ENCODE measurements at regions not wholly inside any gene's neighbourhood (a gene's known extent, or its start where the extent isn't known, plus 50 kb on each side); places are given as distances from the start of the nearest gene placed in this dataset.

DNA sequence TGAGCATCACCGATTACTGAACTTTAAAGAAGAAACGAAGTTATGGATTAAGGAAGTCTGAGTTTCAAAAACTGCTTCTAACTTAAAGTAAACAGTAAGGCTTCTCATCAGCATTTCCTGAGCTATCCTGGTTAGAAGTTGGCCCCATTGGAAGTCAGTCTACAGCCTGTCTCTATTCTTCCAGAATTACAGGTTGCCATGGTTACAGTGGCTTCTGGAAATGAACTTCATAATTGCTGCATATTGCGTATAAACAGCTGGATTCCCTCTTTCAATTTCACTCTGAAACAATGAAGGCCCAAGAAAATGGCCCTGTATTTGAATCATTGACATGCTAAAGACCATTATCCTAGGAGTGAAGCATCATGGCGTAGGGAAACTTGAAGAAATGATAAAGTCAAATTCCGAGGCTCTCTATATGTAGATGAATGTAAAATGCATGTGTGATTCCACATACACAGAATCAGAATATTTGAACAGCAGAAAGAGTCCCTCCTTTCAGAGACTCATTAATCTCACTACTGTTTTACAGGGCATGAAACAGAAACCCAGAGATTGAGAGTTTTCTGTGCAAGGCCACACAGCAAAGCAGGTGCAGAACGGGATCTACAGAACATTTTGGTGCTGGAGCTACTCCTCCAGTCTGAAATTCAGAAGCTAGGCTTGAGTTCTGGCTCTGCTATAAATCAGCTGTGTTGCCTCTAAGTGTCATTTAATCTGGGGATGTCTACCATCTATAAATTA, 856.4 kb upstream of the CELF4 start:
- TF ChIP-seq, protein P1, sequence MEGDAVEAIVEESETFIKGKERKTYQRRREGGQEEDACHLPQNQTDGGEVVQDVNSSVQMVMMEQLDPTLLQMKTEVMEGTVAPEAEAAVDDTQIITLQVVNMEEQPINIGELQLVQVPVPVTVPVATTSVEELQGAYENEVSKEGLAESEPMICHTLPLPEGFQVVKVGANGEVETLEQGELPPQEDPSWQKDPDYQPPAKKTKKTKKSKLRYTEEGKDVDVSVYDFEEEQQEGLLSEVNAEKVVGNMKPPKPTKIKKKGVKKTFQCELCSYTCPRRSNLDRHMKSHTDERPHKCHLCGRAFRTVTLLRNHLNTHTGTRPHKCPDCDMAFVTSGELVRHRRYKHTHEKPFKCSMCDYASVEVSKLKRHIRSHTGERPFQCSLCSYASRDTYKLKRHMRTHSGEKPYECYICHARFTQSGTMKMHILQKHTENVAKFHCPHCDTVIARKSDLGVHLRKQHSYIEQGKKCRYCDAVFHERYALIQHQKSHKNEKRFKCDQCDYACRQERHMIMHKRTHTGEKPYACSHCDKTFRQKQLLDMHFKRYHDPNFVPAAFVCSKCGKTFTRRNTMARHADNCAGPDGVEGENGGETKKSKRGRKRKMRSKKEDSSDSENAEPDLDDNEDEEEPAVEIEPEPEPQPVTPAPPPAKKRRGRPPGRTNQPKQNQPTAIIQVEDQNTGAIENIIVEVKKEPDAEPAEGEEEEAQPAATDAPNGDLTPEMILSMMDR (IDR thresholded peaks at IDR 0.05; ENCODE audit: insufficient read depth, low read length, severe bottlenecking) = no peak
- DNase-seq (ENCODE audit: low read depth) = no peak
- no peak overlapping the region for H3K4me3 ChIP-seq (ENCODE audit: low read depth, low read length)
- FAIRE-seq = no peak
- peaks cover 1% of the 10 kb centered on the region for H3K27me3 ChIP-seq (ENCODE audit: control insufficient read depth, insufficient read depth, low read length)
- no peaks in the 10 kb centered on the region for H3K36me3 ChIP-seq (ENCODE audit: control insufficient read depth, insufficient read depth, low read length)

DNA sequence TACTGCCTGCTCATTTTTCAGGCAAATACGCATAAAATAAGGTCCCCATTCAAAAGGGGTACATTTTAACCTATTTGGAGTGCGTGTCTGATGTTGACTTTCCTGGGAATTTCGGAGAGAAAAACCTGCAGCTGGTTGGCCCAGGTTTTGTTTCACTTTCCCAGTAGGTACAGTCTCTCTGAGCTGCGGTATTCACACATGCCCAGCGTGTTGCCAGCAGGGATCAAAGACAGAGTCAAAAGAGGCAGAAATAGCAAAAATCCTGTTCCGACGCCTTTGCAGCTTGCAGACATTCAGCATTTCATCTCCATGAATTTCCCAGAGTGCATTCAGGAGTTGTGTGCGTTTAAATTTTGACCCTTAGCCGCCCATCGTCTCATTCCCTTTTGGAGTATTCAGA, 855.4 kb upstream of the CELF4 start:
- no peak for FAIRE-seq
- DNase-seq (ENCODE audit: low read depth) = no peak
- no peaks in the 10 kb centered on the region for H3K36me3 ChIP-seq (ENCODE audit: control insufficient read depth, insufficient read depth, low read length)
- TF ChIP-seq, protein P1 (IDR thresholded peaks at IDR 0.05; ENCODE audit: insufficient read depth, low read length, severe bottlenecking) = no peak
- H3K27me3 ChIP-seq (ENCODE audit: control insufficient read depth, insufficient read depth, low read length) = peaks cover 1% of the 10 kb centered on the region
- H3K4me3 ChIP-seq (ENCODE audit: low read depth, low read length) = no peak overlapping the region

DNA sequence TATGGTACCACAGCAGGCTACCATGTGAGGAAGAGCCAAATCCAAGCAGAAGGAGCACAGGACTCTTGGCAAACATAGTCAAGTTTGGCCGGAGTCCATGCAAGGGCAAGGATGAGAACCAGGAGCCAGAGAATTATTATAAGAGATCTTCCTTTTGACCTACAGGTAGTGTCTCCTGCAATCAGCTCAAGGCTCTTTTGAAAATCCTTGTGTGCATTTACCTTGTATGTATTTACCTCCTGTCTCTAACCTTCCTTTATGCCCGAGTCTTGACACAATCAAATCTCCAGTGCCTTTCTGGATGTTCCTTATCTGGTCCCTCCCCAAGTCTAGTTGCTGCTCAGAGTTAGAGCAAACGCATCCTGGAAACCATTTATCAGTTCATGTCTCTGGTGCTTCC, 855.0 kb upstream of the CELF4 start:
- H3K4me3 ChIP-seq (ENCODE audit: low read depth, low read length) = no peak overlapping the region
- FAIRE-seq = no peak

DNA sequence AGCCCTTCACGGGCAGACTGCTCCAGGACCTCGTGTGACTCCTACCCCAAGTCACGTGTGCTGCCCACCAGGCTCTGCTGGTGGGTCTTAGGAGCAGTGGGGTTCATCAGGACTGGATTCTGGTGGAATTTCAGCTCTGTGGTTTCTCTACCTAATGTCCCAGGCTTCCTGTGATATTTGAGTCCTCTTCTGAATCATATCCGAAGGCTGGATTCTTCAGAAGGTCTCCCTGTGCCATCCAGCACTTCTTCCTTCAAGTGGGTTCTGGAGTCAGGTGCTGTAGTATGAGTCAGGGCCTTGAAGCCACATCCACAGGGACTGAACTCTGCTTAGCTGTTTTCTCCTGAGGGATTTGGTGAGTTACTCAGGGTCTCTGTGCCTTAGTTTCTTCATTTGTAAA, 850.2 kb upstream of the CELF4 start:
- no peaks in the 10 kb centered on the region for H3K36me3 ChIP-seq (ENCODE audit: control insufficient read depth, insufficient read depth, low read length)
- TF ChIP-seq, protein P1 (IDR thresholded peaks at IDR 0.05; ENCODE audit: insufficient read depth, low read length, severe bottlenecking) = no peak
- FAIRE-seq = no peak
- no peak overlapping the region for H3K4me3 ChIP-seq (ENCODE audit: low read depth, low read length)
- DNase-seq (ENCODE audit: low read depth) = no peak
- peaks cover 1% of the 10 kb centered on the region for H3K27me3 ChIP-seq (ENCODE audit: control insufficient read depth, insufficient read depth, low read length)

More for the DNA sequence above, 855.0 kb upstream of the CELF4 start:
- H3K36me3 ChIP-seq (ENCODE audit: control insufficient read depth, insufficient read depth, low read length) = no peaks in the 10 kb centered on the region
- DNase-seq (ENCODE audit: low read depth) = no peak
- TF ChIP-seq, protein P1 (IDR thresholded peaks at IDR 0.05; ENCODE audit: insufficient read depth, low read length, severe bottlenecking) = no peak
- peaks cover 1% of the 10 kb centered on the region for H3K27me3 ChIP-seq (ENCODE audit: control insufficient read depth, insufficient read depth, low read length)

DNA sequence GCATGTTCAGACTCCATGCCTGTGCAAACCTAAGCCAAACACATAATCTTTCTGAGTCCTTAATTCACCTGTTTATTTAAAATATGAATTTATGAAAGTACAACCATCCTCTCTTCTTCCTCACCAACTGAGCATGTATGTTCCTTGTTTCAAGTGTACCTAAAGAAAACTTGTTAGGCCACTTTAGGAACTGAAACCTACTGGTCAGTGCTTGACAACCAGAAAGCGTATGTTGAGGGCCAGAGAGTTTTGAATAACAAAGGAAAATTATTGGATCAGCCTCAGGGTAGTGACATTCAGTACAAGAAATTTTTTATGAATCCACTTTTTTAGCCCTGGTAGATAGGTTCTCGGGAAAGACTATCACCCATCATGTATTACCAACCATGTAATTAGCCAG, 847.6 kb upstream of the CELF4 start:
- DNase-seq (ENCODE audit: low read depth) (no peak), FAIRE-seq (no peak)
- H3K36me3 ChIP-seq (ENCODE audit: control insufficient read depth, insufficient read depth, low read length) = no peaks in the 10 kb centered on the region
- TF ChIP-seq, protein P1 (IDR thresholded peaks at IDR 0.05; ENCODE audit: insufficient read depth, low read length, severe bottlenecking) = no peak
- H3K27me3 ChIP-seq (ENCODE audit: control insufficient read depth, insufficient read depth, low read length) = peaks cover 1% of the 10 kb centered on the region
- H3K4me3 ChIP-seq (ENCODE audit: low read depth, low read length) = no peak overlapping the region

DNA sequence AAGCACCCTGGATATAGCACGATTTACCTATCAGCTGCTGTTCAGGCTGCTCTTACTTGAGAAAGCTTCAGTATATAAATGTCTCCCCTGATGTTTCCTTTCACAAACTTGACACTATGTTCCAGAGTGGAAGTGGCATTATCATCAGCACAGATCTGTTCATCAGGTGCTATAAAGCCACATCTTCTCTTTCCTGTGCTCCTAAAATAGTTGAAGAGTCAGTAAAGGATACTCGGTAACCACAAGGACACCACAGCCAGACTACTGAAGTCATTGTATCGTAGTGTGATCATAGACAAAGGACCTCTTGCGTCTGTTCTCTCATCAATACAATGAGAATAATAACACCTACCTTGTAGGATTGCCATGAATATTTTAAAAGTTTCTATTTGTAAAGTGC, 841.0 kb upstream of the CELF4 start:
- Histone ChIP-seq H3K4me3 (ENCODE audit: low read depth, low read length) (no peak overlapping the region), H3K27me3 (ENCODE audit: control insufficient read depth, insufficient read depth, low read length) (no peaks in the 10 kb centered on the region), H3K36me3 (ENCODE audit: control insufficient read depth, insufficient read depth, low read length) (no peaks in the 10 kb centered on the region)
- no peak for FAIRE-seq
- no peak for DNase-seq (ENCODE audit: low read depth)
- TF ChIP-seq, protein P1 (IDR thresholded peaks at IDR 0.05; ENCODE audit: insufficient read depth, low read length, severe bottlenecking) = no peak

All from bronchial epithelial cell (primary cell).